ENCODE measurements at regions not wholly inside any gene's neighbourhood (a gene's known extent, or its start where the extent isn't known, plus 50 kb on each side); places are given as distances from the start of the nearest gene placed in this dataset.

GRCh38 chr5:106140101-106140500 lies 1530.6 kb downstream of the EFNA5 start:
- TF ChIP-seq TCF12 (IDR thresholded peaks at IDR 0.05) (peak; percentile 39; the same call in 1 of the 2 replicates), TEAD4 (IDR thresholded peaks at IDR 0.05; ENCODE audit: borderline replicate concordance, insufficient read depth) (no peak; the same call in 1 of the 2 replicates)
- no peak for DNase-seq
- peaks cover 9 to 10% of the 10 kb centered on the region in 2 experiments for H3K4me1 ChIP-seq (ENCODE audit: control insufficient read depth in 1 of 2, insufficient read depth in 2 of 2, low read depth in 1 of 2, low read length in 1 of 2)
- H3K9me2 ChIP-seq = no peaks in the 10 kb centered on the region
- ChIA-PET CTCF (no interaction called here), POLR2A (no interaction called here)
- peak overlapping the region in 1 of 2 experiments; percentile 43; a peak in 1 of 4 replicates for H3K27ac ChIP-seq (ENCODE audit: low read depth in 2 of 2, low read length in 1 of 2)
- WGBS (ENCODE audit: low lambda C conversion rate) = 78% methylated on average over 2 of the region's 2 CpGs
- no peaks in the 10 kb centered on the region for H3K36me3 ChIP-seq (replicated peaks in 1 of 2; ENCODE audit: control insufficient read depth in 1 of 2, insufficient read depth in 2 of 2, low read length in 1 of 2)
- H3K4me3 ChIP-seq (ENCODE audit: low read depth in 2 of 2, low read length in 1 of 2) = no peak overlapping the region
- H3F3A ChIP-seq (replicated peaks; ENCODE audit: insufficient read depth) = no peaks in the 10 kb centered on the region
- H4K20me1 ChIP-seq (ENCODE audit: insufficient read depth) = no peaks in the 10 kb centered on the region
- H2AFZ ChIP-seq (ENCODE audit: low read depth) = no peak overlapping the region
- no peak overlapping the region for H3K4me2 ChIP-seq
- H3K9me3 ChIP-seq = no peaks in the 10 kb centered on the region
- no peak overlapping the region for H3K9ac ChIP-seq
- no peaks in the 10 kb centered on the region for H3K27me3 ChIP-seq (ENCODE audit: insufficient read depth)
- H3K79me2 ChIP-seq (ENCODE audit: insufficient read depth) = no peaks in the 10 kb centered on the region

DNA sequence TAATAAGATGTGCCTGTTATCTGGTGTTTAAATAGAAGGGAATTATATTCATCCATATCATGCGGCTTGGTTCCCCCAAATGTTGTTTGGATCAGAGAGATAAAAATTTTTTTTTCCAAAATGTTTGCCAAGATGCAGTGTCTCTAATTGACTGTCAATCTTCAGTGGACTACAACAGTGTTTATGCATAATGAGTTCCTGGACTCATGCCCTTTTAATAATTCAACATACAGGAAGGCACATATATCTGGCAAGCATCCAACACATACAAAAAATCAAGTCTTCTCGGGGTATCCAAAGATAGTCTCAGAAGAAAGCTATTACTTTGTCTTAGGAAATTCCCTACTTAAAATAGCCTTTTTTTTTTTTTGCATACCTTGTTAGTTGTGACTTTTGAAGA lies 1534.7 kb downstream of the EFNA5 start:
- no peaks in the 10 kb centered on the region for H3K27me3 ChIP-seq (ENCODE audit: insufficient read depth)
- no peaks in the 10 kb centered on the region for H4K20me1 ChIP-seq (ENCODE audit: insufficient read depth)
- H3K9me3 ChIP-seq = no peaks in the 10 kb centered on the region
- H2AFZ ChIP-seq (ENCODE audit: low read depth) = no peak overlapping the region
- no peak overlapping the region for H3K9ac ChIP-seq
- H3F3A ChIP-seq (replicated peaks; ENCODE audit: insufficient read depth) = no peaks in the 10 kb centered on the region
- no peak for TF ChIP-seq RCOR1 (IDR thresholded peaks at IDR 0.05; ENCODE audit: low read length)
- TF ChIP-seq ELF1 (IDR thresholded peaks at IDR 0.05) = no peak
- no peak for TF ChIP-seq RAD21 (IDR thresholded peaks at IDR 0.05; ENCODE audit: low read length)
- TF ChIP-seq, protein P1, sequence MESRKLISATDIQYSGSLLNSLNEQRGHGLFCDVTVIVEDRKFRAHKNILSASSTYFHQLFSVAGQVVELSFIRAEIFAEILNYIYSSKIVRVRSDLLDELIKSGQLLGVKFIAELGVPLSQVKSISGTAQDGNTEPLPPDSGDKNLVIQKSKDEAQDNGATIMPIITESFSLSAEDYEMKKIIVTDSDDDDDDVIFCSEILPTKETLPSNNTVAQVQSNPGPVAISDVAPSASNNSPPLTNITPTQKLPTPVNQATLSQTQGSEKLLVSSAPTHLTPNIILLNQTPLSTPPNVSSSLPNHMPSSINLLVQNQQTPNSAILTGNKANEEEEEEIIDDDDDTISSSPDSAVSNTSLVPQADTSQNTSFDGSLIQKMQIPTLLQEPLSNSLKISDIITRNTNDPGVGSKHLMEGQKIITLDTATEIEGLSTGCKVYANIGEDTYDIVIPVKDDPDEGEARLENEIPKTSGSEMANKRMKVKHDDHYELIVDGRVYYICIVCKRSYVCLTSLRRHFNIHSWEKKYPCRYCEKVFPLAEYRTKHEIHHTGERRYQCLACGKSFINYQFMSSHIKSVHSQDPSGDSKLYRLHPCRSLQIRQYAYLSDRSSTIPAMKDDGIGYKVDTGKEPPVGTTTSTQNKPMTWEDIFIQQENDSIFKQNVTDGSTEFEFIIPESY (IDR thresholded peaks at IDR 0.05; ENCODE audit: borderline replicate concordance, low read depth) = no peak
- TF ChIP-seq NRF1 (IDR thresholded peaks at IDR 0.05; ENCODE audit: low read depth, low read length) = no peak
- no peak for TF ChIP-seq TCF12 (IDR thresholded peaks at IDR 0.05)
- TF ChIP-seq, protein P2, sequence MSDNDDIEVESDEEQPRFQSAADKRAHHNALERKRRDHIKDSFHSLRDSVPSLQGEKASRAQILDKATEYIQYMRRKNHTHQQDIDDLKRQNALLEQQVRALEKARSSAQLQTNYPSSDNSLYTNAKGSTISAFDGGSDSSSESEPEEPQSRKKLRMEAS (IDR thresholded peaks at IDR 0.05; ENCODE audit: low read depth) = no peak
- H3K36me3 ChIP-seq (replicated peaks in 1 of 2; ENCODE audit: control insufficient read depth in 1 of 2, insufficient read depth in 2 of 2, low read length in 1 of 2) = no peaks in the 10 kb centered on the region
- WGBS (ENCODE audit: low lambda C conversion rate) = 55% methylated on average over 2 of the region's 2 CpGs
- ChIA-PET CTCF (no interaction called here), POLR2A (no interaction called here)
- peaks cover 7 to 10% of the 10 kb centered on the region in 2 experiments for H3K4me1 ChIP-seq (ENCODE audit: control insufficient read depth in 1 of 2, insufficient read depth in 2 of 2, low read depth in 1 of 2, low read length in 1 of 2)
- H3K79me2 ChIP-seq (ENCODE audit: insufficient read depth) = no peaks in the 10 kb centered on the region
- H3K9me2 ChIP-seq = no peaks in the 10 kb centered on the region
- H3K4me2 ChIP-seq = no peak overlapping the region
- no peak overlapping the region for H3K4me3 ChIP-seq (ENCODE audit: low read depth in 2 of 2, low read length in 1 of 2)
- no peak overlapping the region for H3K27ac ChIP-seq (ENCODE audit: low read depth in 2 of 2, low read length in 1 of 2)
- DNase-seq = no peak

DNA sequence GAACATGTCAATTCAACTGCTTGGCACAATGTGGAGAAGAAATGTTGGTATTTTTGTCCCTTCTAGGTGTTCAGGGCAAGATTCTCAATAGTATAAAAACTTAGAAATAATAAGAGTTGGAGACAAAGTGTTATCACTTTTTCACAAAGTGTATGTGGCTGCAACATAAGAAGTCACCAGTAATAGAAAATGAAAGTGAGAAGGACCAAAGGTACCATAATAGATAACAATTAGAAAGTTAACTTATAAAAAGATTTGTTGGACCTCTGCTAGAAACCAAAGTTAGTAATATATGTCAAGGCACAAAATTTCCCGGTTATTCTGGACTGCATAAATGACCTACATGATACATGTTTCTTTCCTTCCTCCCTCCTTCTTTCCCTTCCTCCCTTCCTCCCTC lies 1535.3 kb downstream of the EFNA5 start:
- POLR2A ChIA-PET = no interaction called here

More for the DNA sequence above, 1535.3 kb downstream of the EFNA5 start:
- H3K9ac ChIP-seq = no peak overlapping the region
- no peak overlapping the region for H2AFZ ChIP-seq (ENCODE audit: low read depth)
- no peaks in the 10 kb centered on the region for H3K9me2 ChIP-seq
- TF ChIP-seq, protein P3, sequence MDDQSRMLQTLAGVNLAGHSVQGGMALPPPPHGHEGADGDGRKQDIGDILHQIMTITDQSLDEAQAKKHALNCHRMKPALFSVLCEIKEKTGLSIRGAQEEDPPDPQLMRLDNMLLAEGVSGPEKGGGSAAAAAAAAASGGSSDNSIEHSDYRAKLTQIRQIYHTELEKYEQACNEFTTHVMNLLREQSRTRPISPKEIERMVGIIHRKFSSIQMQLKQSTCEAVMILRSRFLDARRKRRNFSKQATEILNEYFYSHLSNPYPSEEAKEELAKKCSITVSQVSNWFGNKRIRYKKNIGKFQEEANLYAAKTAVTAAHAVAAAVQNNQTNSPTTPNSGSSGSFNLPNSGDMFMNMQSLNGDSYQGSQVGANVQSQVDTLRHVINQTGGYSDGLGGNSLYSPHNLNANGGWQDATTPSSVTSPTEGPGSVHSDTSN (IDR thresholded peaks at IDR 0.05) = no peak
- no peak for TF ChIP-seq USF2 (IDR thresholded peaks at IDR 0.05; ENCODE audit: borderline replicate concordance, low read depth, low read length)
- no peak for TF ChIP-seq POLR2AphosphoS5 (IDR thresholded peaks at IDR 0.05; ENCODE audit: low read depth, low read length)
- no peak for TF ChIP-seq RXRA (IDR thresholded peaks at IDR 0.05; ENCODE audit: borderline replicate concordance, low read depth)
- no peak for TF ChIP-seq EP300 (IDR thresholded peaks at IDR 0.05; ENCODE audit: borderline replicate concordance in 1 of 2, low read depth in 1 of 2, low read length in 1 of 2)
- TF ChIP-seq FOXJ3 (CRISPR knock-in tag; IDR thresholded peaks at IDR 0.05) = no peak
- TF ChIP-seq FOSL2 (IDR thresholded peaks at IDR 0.05; ENCODE audit: borderline replicate concordance, low read depth) = no peak
- no peak for TF ChIP-seq RCOR1 (IDR thresholded peaks at IDR 0.05; ENCODE audit: low read length)
- no peak for TF ChIP-seq EZH2phosphoT487 (IDR thresholded peaks at IDR 0.05; ENCODE audit: borderline replicate concordance, low read depth)
- TF ChIP-seq GABPA (IDR thresholded peaks at IDR 0.05; ENCODE audit: low read depth) = no peak
- no peak for TF ChIP-seq SMC3 (IDR thresholded peaks at IDR 0.05; ENCODE audit: low read depth, low read length)
- no peak for TF ChIP-seq JUND (IDR thresholded peaks at IDR 0.05)
- no peak overlapping the region for H3K4me3 ChIP-seq (ENCODE audit: low read depth in 2 of 2, low read length in 1 of 2)
- H3K9me3 ChIP-seq = no peaks in the 10 kb centered on the region
- no peaks in the 10 kb centered on the region for H3F3A ChIP-seq (replicated peaks; ENCODE audit: insufficient read depth)
- no peaks in the 10 kb centered on the region for H3K27me3 ChIP-seq (ENCODE audit: insufficient read depth)
- no peaks in the 10 kb centered on the region for H3K79me2 ChIP-seq (ENCODE audit: insufficient read depth)
- CTCF ChIA-PET = no interaction called here
- H3K4me2 ChIP-seq = no peak overlapping the region
- WGBS (ENCODE audit: low lambda C conversion rate) = 81% methylated on average over 1 of the region's 1 CpG
- H3K27ac ChIP-seq (ENCODE audit: low read depth in 2 of 2, low read length in 1 of 2) = no peak overlapping the region
- peaks cover 3 to 10% of the 10 kb centered on the region in 2 experiments; a peak in 3 of 4 replicates for H3K4me1 ChIP-seq (ENCODE audit: control insufficient read depth in 1 of 2, insufficient read depth in 2 of 2, low read depth in 1 of 2, low read length in 1 of 2)
- H4K20me1 ChIP-seq (ENCODE audit: insufficient read depth) = no peaks in the 10 kb centered on the region
- no peaks in the 10 kb centered on the region for H3K36me3 ChIP-seq (replicated peaks in 1 of 2; ENCODE audit: control insufficient read depth in 1 of 2, insufficient read depth in 2 of 2, low read length in 1 of 2)
- no peak for DNase-seq
